Mesendoderm (in vitro differentiated cells): ENCODE measurements at regions not wholly inside any gene's neighbourhood (a gene's known extent, or its start where the extent isn't known, plus 50 kb on each side); places are given as distances from the start of the nearest gene placed in this dataset.
"Not testable (repeated sequence)": the region's sequence is repeated elsewhere in the genome, so short reads cannot be mapped to it uniquely, and the experiment has no call there.

ENCODE experiments used
- DNase-seq: peaks from one replicate; pipeline ENCODE4 v3.0.0; 2013
- H2AK5ac ChIP-seq: 2 replicates; pipeline ENCODE4 v1.6.1; 2013; ENCODE audit warnings: low read length, inconsistent platforms
- H2BK120ac ChIP-seq: 2 replicates; pipeline ENCODE4 v1.6.1; 2013; ENCODE audit warnings: low read depth, mild to moderate bottlenecking, low read length, moderate library complexity, mixed read lengths
- H2BK15ac ChIP-seq: replicated peaks from 2 replicates; pipeline ENCODE4 v1.6.1; 2013; ENCODE audit warnings: low read depth, mild to moderate bottlenecking, moderate library complexity
- H2BK5ac ChIP-seq: 2 replicates; pipeline ENCODE4 v1.6.1; 2013; ENCODE audit warnings: low read length, inconsistent platforms
- H3K18ac ChIP-seq: 2 replicates; pipeline ENCODE4 v1.6.1; 2013; ENCODE audit warnings: mild to moderate bottlenecking, low read length, mixed read lengths
- H3K23ac ChIP-seq: one replicate; pipeline ENCODE4 v1.6.1; 2013; ENCODE audit warnings: low read length
- H3K27ac ChIP-seq: 2 replicates; pipeline ENCODE4 v1.5.1; 2013; ENCODE audit warnings: low read depth, mild to moderate bottlenecking, inconsistent platforms, low read length, moderate library complexity
- H3K27me3 ChIP-seq: 2 replicates; pipeline ENCODE4 v1.6.1; 2013; ENCODE audit warnings: low read length, control low read depth, mild to moderate bottlenecking, inconsistent platforms; ENCODE audit not compliant: insufficient read depth, poor library complexity
- H3K36me3 ChIP-seq: 2 replicates; pipeline ENCODE4 v1.6.1; 2013; ENCODE audit warnings: low read length, inconsistent platforms; ENCODE audit not compliant: control insufficient read depth, insufficient read depth
- H3K4ac ChIP-seq: one replicate; pipeline ENCODE4 v1.6.1; 2013; ENCODE audit warnings: low read depth, mild to moderate bottlenecking, low read length, moderate library complexity
- H3K4me1 ChIP-seq: 2 replicates; pipeline ENCODE4 v1.6.1; 2013; ENCODE audit warnings: low read depth, low read length, inconsistent platforms; ENCODE audit not compliant: control insufficient read depth
- H3K4me2 ChIP-seq: 2 replicates; pipeline ENCODE4 v1.6.1; 2013; ENCODE audit warnings: low read length
- H3K4me3 ChIP-seq: 2 replicates; pipeline ENCODE4 v1.5.1; 2013; ENCODE audit warnings: mild to moderate bottlenecking, low read length
- H3K56ac ChIP-seq: one replicate; pipeline ENCODE4 v1.6.1; 2013; ENCODE audit warnings: low read length
- H3K79me1 ChIP-seq: 2 replicates; pipeline ENCODE4 v1.6.1; 2013; ENCODE audit warnings: low read length, inconsistent platforms
- H3K79me2 ChIP-seq: 2 replicates; pipeline ENCODE4 v1.6.1; 2013; ENCODE audit warnings: mild to moderate bottlenecking, low read length; ENCODE audit not compliant: control insufficient read depth, insufficient read depth
- H3K9ac ChIP-seq: 2 replicates; pipeline ENCODE4 v1.6.1; 2013; ENCODE audit warnings: low read length, inconsistent platforms
- H4K5ac ChIP-seq: one replicate; pipeline ENCODE4 v1.6.1; 2013; ENCODE audit warnings: low read length
- H4K8ac ChIP-seq: one replicate; pipeline ENCODE4 v1.6.1; 2013; ENCODE audit warnings: low read depth, mild to moderate bottlenecking, control low read depth, low read length, moderate library complexity
- WGBS: extraction: QIAGEN DNeasy Blood & Tissue Kit; methylation state at CpG from one replicate; pipeline ENCODE4 v1.1.7; 2013; ENCODE audit warnings: low lambda C conversion rate, missing lambda C conversion rate; ENCODE audit not compliant: insufficient coverage; ENCODE audit errors: extremely low coverage; 5-methylcytosine and 5-hydroxymethylcytosine counted together

DNA sequence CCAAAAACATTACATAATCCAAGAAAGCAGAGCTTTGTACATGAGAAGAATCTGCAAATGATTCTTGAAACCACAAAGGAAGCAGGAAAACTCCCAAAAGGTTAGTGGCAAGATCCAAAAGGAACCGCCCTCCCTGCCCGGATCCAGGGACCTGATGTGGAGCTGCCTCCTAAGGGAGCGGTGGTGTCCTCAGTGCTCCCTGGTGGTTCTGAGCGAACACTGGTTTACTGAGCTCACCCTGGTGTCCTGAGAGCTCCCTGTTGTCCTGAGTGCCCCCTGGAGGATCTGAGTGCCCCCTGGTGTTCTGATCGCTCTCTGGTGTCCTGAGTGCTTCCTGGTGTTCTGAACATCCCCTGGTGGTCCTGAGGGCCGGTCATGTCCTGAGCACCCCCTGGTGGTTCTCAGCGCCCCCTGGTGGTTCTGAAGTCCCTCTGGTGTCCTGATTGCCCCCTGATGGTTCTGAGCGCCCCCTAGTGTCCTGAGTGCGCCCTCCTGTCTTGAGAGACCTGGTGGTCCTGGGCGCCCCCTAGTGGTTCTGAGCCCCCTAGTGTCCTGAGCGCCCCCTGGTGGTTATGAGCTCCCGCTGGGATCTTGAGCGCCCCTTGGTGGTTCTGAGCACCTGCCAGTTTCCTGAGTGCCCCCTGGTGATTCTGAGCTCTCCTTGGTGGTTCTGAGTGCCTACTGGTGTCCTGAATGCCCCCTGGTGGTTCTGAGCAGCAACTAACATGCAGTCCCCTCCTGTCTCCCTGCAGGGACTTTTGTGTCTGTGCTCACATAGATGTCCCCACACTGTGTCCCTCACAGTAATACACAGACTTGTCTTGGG, 891.1 kb downstream of the TMEM121 start:
- no peak overlapping the region for H3K23ac ChIP-seq
- H3K4me3 ChIP-seq: no peak overlapping the region
- WGBS: no CpG with 5 or more reads among the region's 13 CpGs

DNA sequence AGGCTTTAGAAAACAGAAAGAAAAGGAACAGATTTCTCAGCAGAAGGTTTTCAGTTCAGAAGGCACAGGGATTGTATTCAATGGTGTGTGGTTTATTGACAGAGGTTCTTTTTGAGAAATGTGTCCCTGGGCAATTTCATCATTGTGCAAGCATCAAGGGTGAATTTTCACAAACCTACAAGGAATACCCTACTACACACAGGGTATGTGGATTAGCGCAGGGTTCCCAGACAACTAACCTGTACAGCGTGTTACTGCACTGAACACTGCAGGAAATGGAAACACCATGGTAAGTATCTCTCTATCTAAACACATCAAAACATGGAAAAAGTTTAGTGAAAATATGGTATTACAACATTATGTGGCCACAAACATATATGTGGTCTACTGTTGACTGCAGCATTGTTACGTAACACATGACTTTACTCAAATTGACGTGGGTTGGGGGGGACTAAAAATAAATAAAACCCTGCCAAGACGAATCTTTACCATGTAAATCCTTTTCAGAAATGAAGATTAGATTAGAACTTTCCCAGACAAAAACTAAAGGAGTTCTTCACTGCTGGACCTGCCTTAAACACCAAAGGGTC, 893.1 kb downstream of the TMEM121 start:
- no peak overlapping the region for H3K18ac ChIP-seq
- no peaks in the 10 kb centered on the region for H3K79me1 ChIP-seq
- no peak for DNase-seq
- no peak overlapping the region for H3K23ac ChIP-seq
- WGBS: no CpG with 5 or more reads among the region's 5 CpGs
- no peaks in the 10 kb centered on the region for H3K79me2 ChIP-seq
- H3K56ac ChIP-seq: no peak overlapping the region
- no peaks in the 10 kb centered on the region for H3K36me3 ChIP-seq
- H4K5ac ChIP-seq: no peak overlapping the region
- H3K27me3 ChIP-seq: no peaks in the 10 kb centered on the region
- no peak overlapping the region for H2BK15ac ChIP-seq
- H3K4me1 ChIP-seq: no peaks in the 10 kb centered on the region
- no peak overlapping the region for H3K4me3 ChIP-seq
- H3K27ac ChIP-seq: no peak overlapping the region
- no peak overlapping the region for H4K8ac ChIP-seq
- H2AK5ac ChIP-seq: no peak overlapping the region
- no peak overlapping the region for H3K9ac ChIP-seq
- no peak overlapping the region for H3K4ac ChIP-seq
- no peak overlapping the region for H2BK120ac ChIP-seq
- H2BK5ac ChIP-seq: no peak overlapping the region
- no peak overlapping the region for H3K4me2 ChIP-seq

More for the DNA sequence above, 891.1 kb downstream of the TMEM121 start:
- peak; percentile 59 for DNase-seq
- no peaks in the 10 kb centered on the region for H3K79me2 ChIP-seq
- no peaks in the 10 kb centered on the region for H3K36me3 ChIP-seq
- no peak overlapping the region for H3K9ac ChIP-seq
- H2AK5ac ChIP-seq: no peak overlapping the region
- no peaks in the 10 kb centered on the region for H3K27me3 ChIP-seq
- H3K56ac ChIP-seq: no peak overlapping the region
- no peak overlapping the region for H2BK120ac ChIP-seq
- H2BK5ac ChIP-seq: no peak overlapping the region
- H4K5ac ChIP-seq: no peak overlapping the region
- no peak overlapping the region for H3K27ac ChIP-seq
- no peak overlapping the region for H3K18ac ChIP-seq
- H3K4me2 ChIP-seq: no peak overlapping the region
- no peaks in the 10 kb centered on the region for H3K4me1 ChIP-seq
- H3K79me1 ChIP-seq: no peaks in the 10 kb centered on the region
- no peak overlapping the region for H3K4ac ChIP-seq
- H2BK15ac ChIP-seq: no peak overlapping the region
- no peak overlapping the region for H4K8ac ChIP-seq

DNA sequence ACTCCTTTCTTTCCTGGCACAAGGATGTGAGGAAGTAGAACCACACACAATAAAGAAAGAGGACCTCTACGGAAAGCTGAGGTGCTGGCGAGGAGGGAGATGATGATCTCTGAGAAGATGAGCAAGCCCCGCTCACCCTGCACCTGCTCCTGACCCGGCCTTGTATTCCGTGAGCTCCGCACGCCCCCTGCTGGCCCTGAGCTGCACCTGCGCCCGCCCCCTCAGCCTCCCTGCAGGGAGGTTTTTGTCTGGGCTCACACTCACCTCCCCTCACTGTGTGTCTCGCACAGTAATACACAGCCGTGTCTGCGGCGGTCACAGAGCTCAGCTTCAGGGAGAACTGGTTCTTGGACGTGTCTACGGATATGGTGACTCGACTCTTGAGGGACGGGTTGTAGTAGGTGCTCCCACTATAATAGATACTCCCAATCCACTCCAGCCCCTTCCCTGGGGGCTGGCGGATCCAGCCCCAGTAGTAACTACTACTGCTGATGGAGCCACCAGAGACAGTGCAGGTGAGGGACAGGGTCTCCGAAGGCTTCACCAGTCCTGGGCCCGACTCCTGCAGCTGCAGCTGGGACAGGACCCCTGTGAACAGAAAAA, 895.1 kb downstream of the TMEM121 start:
- not testable (repeated sequence) for H3K4me3 ChIP-seq, H3K9ac ChIP-seq, H2AK5ac ChIP-seq, H2BK120ac ChIP-seq, H3K27ac ChIP-seq, H3K4me2 ChIP-seq, H3K4ac ChIP-seq, H2BK15ac ChIP-seq, H3K79me2 ChIP-seq, H3K18ac ChIP-seq, H3K4me1 ChIP-seq, H3K23ac ChIP-seq, H4K5ac ChIP-seq, H3K56ac ChIP-seq, H2BK5ac ChIP-seq, H3K27me3 ChIP-seq, H3K79me1 ChIP-seq, H4K8ac ChIP-seq, DNase-seq, H3K36me3 ChIP-seq
- WGBS: no CpG with 5 or more reads among the region's 20 CpGs

DNA sequence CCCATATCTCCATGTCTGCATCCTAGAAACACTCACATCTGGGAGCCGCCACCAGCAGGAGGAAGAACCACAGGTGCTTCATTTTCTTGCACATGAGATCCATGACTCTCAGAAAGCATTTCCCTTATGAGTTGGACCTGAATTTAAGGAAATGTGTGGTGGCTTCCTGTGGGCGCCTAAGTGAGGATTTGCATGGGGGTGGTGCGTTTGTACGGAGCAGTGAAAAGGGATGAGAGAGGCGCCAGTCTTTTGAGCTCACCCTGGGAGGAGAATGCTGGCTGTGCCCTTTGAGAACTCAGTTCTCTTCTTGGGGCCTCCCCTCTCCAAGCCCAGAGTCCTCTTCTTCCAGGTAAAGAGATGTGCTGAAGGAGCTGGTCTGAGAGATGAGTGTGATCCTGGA, 895.7 kb downstream of the TMEM121 start:
- H3K56ac ChIP-seq: no peak overlapping the region
- H3K4me1 ChIP-seq: no peaks in the 10 kb centered on the region
- H4K5ac ChIP-seq: no peak overlapping the region
- H2AK5ac ChIP-seq: no peak overlapping the region
- H3K9ac ChIP-seq: no peak overlapping the region
- no peak for DNase-seq
- no peaks in the 10 kb centered on the region for H3K27me3 ChIP-seq
- no peak overlapping the region for H4K8ac ChIP-seq
- no peak overlapping the region for H2BK5ac ChIP-seq
- no peak overlapping the region for H3K23ac ChIP-seq
- no peaks in the 10 kb centered on the region for H3K79me1 ChIP-seq
- no peak overlapping the region for H2BK15ac ChIP-seq
- H3K27ac ChIP-seq: no peak overlapping the region
- H3K36me3 ChIP-seq: no peaks in the 10 kb centered on the region
- no peaks in the 10 kb centered on the region for H3K79me2 ChIP-seq
- H3K4me3 ChIP-seq: no peak overlapping the region
- H3K4me2 ChIP-seq: no peak overlapping the region
- no CpG with 5 or more reads among the region's 5 CpGs for WGBS
- H2BK120ac ChIP-seq: no peak overlapping the region
- H3K18ac ChIP-seq: no peak overlapping the region
- no peak overlapping the region for H3K4ac ChIP-seq

DNA sequence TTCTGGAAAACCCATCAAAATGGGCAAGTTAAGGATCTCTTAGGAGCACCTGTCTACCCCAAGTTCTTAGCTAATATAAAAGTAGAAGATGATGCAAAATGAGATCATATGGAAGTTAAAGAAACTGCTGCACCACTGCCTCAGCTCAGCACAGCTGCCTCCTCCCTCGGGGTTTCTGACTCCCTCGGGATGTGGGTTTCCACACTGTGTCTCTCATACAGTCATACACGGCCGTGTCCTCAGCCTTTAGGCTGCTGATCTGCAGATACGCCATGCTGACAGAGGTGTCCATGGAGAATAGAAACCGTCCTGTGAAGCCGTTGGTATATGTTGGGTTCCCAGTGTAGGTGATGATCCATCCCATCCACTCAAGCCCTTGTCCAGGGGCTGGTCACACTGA, 898.8 kb downstream of the TMEM121 start:
- not testable (repeated sequence) for H2BK15ac ChIP-seq, H2BK5ac ChIP-seq, H2BK120ac ChIP-seq, H3K79me1 ChIP-seq, H3K23ac ChIP-seq, H3K4me3 ChIP-seq, H3K79me2 ChIP-seq, H3K18ac ChIP-seq, H3K56ac ChIP-seq, H3K27ac ChIP-seq, H3K4me2 ChIP-seq, H3K4ac ChIP-seq, H4K8ac ChIP-seq, H2AK5ac ChIP-seq, H3K27me3 ChIP-seq, H3K4me1 ChIP-seq, H3K9ac ChIP-seq, H3K36me3 ChIP-seq, DNase-seq, H4K5ac ChIP-seq
- no CpG with 5 or more reads among the region's 7 CpGs for WGBS
